ENCODE measurements at regions not wholly inside any gene's neighbourhood (a gene's known extent, or its start where the extent isn't known, plus 50 kb on each side); places are given as distances from the start of the nearest gene placed in this dataset.

GRCh38 chr4:53866055-53866454 is 198.3 kb downstream of the CHIC2 start:
- ATAC-seq (ENCODE audit: insufficient number of reproducible peaks, low FRiP score, low read depth) (no peak), DNase-seq (ENCODE audit: low spot score) (no peak)
- no peaks in the 10 kb centered on the region for H3K9me3 ChIP-seq
- peaks cover 0 to 9% of the 10 kb centered on the region in 2 donors for H3K4me1 ChIP-seq (ENCODE audit: control insufficient read depth in 1 of 2, low read depth in 2 of 2)
- no peaks in the 10 kb centered on the region for H3K36me3 ChIP-seq
- no peaks in the 10 kb centered on the region for H3K27me3 ChIP-seq (replicated peaks; ENCODE audit: insufficient read depth)
- no peak overlapping the region for H3K27ac ChIP-seq
- H3K4me3 ChIP-seq: no peak overlapping the region
- TF ChIP-seq, protein P1, sequence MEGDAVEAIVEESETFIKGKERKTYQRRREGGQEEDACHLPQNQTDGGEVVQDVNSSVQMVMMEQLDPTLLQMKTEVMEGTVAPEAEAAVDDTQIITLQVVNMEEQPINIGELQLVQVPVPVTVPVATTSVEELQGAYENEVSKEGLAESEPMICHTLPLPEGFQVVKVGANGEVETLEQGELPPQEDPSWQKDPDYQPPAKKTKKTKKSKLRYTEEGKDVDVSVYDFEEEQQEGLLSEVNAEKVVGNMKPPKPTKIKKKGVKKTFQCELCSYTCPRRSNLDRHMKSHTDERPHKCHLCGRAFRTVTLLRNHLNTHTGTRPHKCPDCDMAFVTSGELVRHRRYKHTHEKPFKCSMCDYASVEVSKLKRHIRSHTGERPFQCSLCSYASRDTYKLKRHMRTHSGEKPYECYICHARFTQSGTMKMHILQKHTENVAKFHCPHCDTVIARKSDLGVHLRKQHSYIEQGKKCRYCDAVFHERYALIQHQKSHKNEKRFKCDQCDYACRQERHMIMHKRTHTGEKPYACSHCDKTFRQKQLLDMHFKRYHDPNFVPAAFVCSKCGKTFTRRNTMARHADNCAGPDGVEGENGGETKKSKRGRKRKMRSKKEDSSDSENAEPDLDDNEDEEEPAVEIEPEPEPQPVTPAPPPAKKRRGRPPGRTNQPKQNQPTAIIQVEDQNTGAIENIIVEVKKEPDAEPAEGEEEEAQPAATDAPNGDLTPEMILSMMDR (IDR thresholded peaks at IDR 0.05): no peak

GRCh38 chr4:53865054-53865453 is 199.4 kb downstream of the CHIC2 start:
- no peaks in the 10 kb centered on the region for H3K36me3 ChIP-seq
- no peak overlapping the region for H3K27ac ChIP-seq
- DNase-seq (ENCODE audit: low spot score): no peak
- no peak for ATAC-seq (ENCODE audit: insufficient number of reproducible peaks, low FRiP score, low read depth)
- TF ChIP-seq, protein P1 (IDR thresholded peaks at IDR 0.05): no peak
- H3K9me3 ChIP-seq: no peaks in the 10 kb centered on the region
- no peak overlapping the region for H3K4me3 ChIP-seq
- no peaks in the 10 kb centered on the region for H3K27me3 ChIP-seq (replicated peaks; ENCODE audit: insufficient read depth)
- H3K4me1 ChIP-seq (ENCODE audit: control insufficient read depth in 1 of 2, low read depth in 2 of 2): peaks cover 0 to 9% of the 10 kb centered on the region in 2 donors

GRCh38 chr4:53863736-53864365 is 200.6 kb downstream of the CHIC2 start:
- Histone ChIP-seq H3K4me1 (ENCODE audit: control insufficient read depth in 1 of 2, low read depth in 2 of 2) (peaks cover 0 to 9% of the 10 kb centered on the region in 2 donors), H3K9me3 (no peaks in the 10 kb centered on the region), H3K36me3 (no peaks in the 10 kb centered on the region), H3K4me3 (no peak overlapping the region), H3K27me3 (replicated peaks; ENCODE audit: insufficient read depth) (no peaks in the 10 kb centered on the region), H3K27ac (no peak overlapping the region)
- DNase-seq (ENCODE audit: low spot score) (no peak), ATAC-seq (ENCODE audit: insufficient number of reproducible peaks, low FRiP score, low read depth) (no peak)
- TF ChIP-seq, protein P1 (IDR thresholded peaks at IDR 0.05): no peak

- Histone ChIP-seq H3K4me1 (ENCODE audit: control insufficient read depth in 1 of 2, low read depth in 2 of 2) (peaks cover 0 to 9% of the 10 kb centered on the region in 2 donors), H3K27me3 (replicated peaks; ENCODE audit: insufficient read depth) (no peaks in the 10 kb centered on the region), H3K9me3 (no peaks in the 10 kb centered on the region), H3K4me3 (no peak overlapping the region), H3K27ac (no peak overlapping the region), H3K36me3 (no peaks in the 10 kb centered on the region)
- DNase-seq (ENCODE audit: low spot score): no peak
- peak; percentile 26 for ATAC-seq (ENCODE audit: insufficient number of reproducible peaks, low FRiP score, low read depth)
- TF ChIP-seq, protein P1 (IDR thresholded peaks at IDR 0.05): no peak
Observed at GRCh38 chr4:53863158-53863557, 201.2 kb downstream of the CHIC2 start.

GRCh38 chr4:53861856-53862610 is 202.4 kb downstream of the CHIC2 start:
- H3K27ac ChIP-seq: no peak overlapping the region
- no peak for ATAC-seq (ENCODE audit: insufficient number of reproducible peaks, low FRiP score, low read depth)
- DNase-seq (ENCODE audit: low spot score): no peak

More at GRCh38 chr4:53861856-53862610, 202.4 kb downstream of the CHIC2 start:
- H3K36me3 ChIP-seq: no peaks in the 10 kb centered on the region
- no peaks in the 10 kb centered on the region for H3K27me3 ChIP-seq (replicated peaks; ENCODE audit: insufficient read depth)
- TF ChIP-seq, protein P1 (IDR thresholded peaks at IDR 0.05): no peak
- peaks cover 0 to 9% of the 10 kb centered on the region in 2 donors for H3K4me1 ChIP-seq (ENCODE audit: control insufficient read depth in 1 of 2, low read depth in 2 of 2)
- no peak overlapping the region for H3K4me3 ChIP-seq
- no peaks in the 10 kb centered on the region for H3K9me3 ChIP-seq
